ENCODE measurements at regions not wholly inside any gene's neighbourhood (a gene's known extent, or its start where the extent isn't known, plus 50 kb on each side); places are given as distances from the start of the nearest gene placed in this dataset.

GRCh38 chr2:74076074-74076470 is 71.6 kb downstream of the BOLA3 start:
- Mint-ChIP-seq H3K27ac (no peak overlapping the region), H3K9me3 (no peaks in the 10 kb centered on the region), H3K36me3 (peaks cover 39 to 62% of the 10 kb centered on the region in 2 donors), H3K27me3 (no peaks in the 10 kb centered on the region), H3K4me3 (no peak overlapping the region), H3K4me1 (peaks cover 28 to 50% of the 10 kb centered on the region in 2 donors)
- DNase-seq (no peak), ATAC-seq (replicated peaks) (no peak)

- no peak overlapping the region for H3K27ac Mint-ChIP-seq
Observed at GRCh38 chr2:74077636-74078035, 70.1 kb downstream of the BOLA3 start.

GRCh38 chr2:74078466-74078865 is 69.2 kb downstream of the BOLA3 start:
- DNase-seq (no peak), ATAC-seq (replicated peaks) (no peak)
- H3K27ac Mint-ChIP-seq: no peak overlapping the region
- no peaks in the 10 kb centered on the region for H3K27me3 Mint-ChIP-seq
- H3K9me3 Mint-ChIP-seq: no peaks in the 10 kb centered on the region
- peaks cover 38 to 63% of the 10 kb centered on the region in 2 donors for H3K4me1 Mint-ChIP-seq
- peaks cover 54 to 71% of the 10 kb centered on the region in 2 donors for H3K36me3 Mint-ChIP-seq
- no peak overlapping the region for H3K4me3 Mint-ChIP-seq

More at GRCh38 chr2:74077636-74078035, 70.1 kb downstream of the BOLA3 start:
- Mint-ChIP-seq H3K9me3 (no peaks in the 10 kb centered on the region), H3K4me3 (no peak overlapping the region), H3K27me3 (no peaks in the 10 kb centered on the region), H3K4me1 (peaks cover 38 to 63% of the 10 kb centered on the region in 2 donors), H3K36me3 (peaks cover 53 to 69% of the 10 kb centered on the region in 2 donors)
- no peak for ATAC-seq (replicated peaks)
- no peak for DNase-seq

- H3K4me3 Mint-ChIP-seq: peak overlapping the region; percentile 38 to 55
- H3K4me1 Mint-ChIP-seq: peaks cover 34 to 67% of the 10 kb centered on the region in 2 donors
- peaks cover 52 to 69% of the 10 kb centered on the region in 2 donors for H3K36me3 Mint-ChIP-seq
- H3K27ac Mint-ChIP-seq: peak overlapping the region; percentile 90
- no peaks in the 10 kb centered on the region for H3K27me3 Mint-ChIP-seq
- peak; percentile 47 for DNase-seq
- H3K9me3 Mint-ChIP-seq: no peaks in the 10 kb centered on the region
- ATAC-seq (replicated peaks): peak; percentile 90 to 91
Observed at GRCh38 chr2:74079522-74080341, 68.0 kb downstream of the BOLA3 start.

- Mint-ChIP-seq H3K36me3 (peaks cover 55 to 74% of the 10 kb centered on the region in 2 donors), H3K27me3 (no peaks in the 10 kb centered on the region)
- peak; percentile 70 to 73 for ATAC-seq (replicated peaks)
Observed at GRCh38 chr2:74080346-74080745, 67.4 kb downstream of the BOLA3 start.

GRCh38 chr2:74081030-74081762 is 66.5 kb downstream of the BOLA3 start:
- H3K9me3 Mint-ChIP-seq: no peaks in the 10 kb centered on the region
- no peak for DNase-seq
- no peak for ATAC-seq (replicated peaks)
- no peaks in the 10 kb centered on the region for H3K27me3 Mint-ChIP-seq
- no peak overlapping the region for H3K4me3 Mint-ChIP-seq
- peak overlapping the region; percentile 84 for H3K27ac Mint-ChIP-seq
- peaks cover 57 to 74% of the 10 kb centered on the region in 2 donors for H3K36me3 Mint-ChIP-seq
- peaks cover 32 to 59% of the 10 kb centered on the region in 2 donors for H3K4me1 Mint-ChIP-seq

More at GRCh38 chr2:74080346-74080745, 67.4 kb downstream of the BOLA3 start:
- DNase-seq: peak; percentile 28
- Mint-ChIP-seq H3K4me3 (peak overlapping the region; percentile 20 to 55), H3K4me1 (peaks cover 34 to 67% of the 10 kb centered on the region in 2 donors), H3K9me3 (no peaks in the 10 kb centered on the region), H3K27ac (peak overlapping the region; percentile 90)

GRCh38 chr2:74081763-74082110 is 66.0 kb downstream of the BOLA3 start:
- no peaks in the 10 kb centered on the region for H3K27me3 Mint-ChIP-seq
- DNase-seq: no peak

GRCh38 chr2:74083750-74084149 is 64.0 kb downstream of the BOLA3 start:
- Mint-ChIP-seq H3K9me3 (no peaks in the 10 kb centered on the region), H3K27ac (no peak overlapping the region), H3K4me3 (no peak overlapping the region), H3K4me1 (peaks cover 28 to 42% of the 10 kb centered on the region in 2 donors), H3K27me3 (no peaks in the 10 kb centered on the region), H3K36me3 (peaks cover 62 to 72% of the 10 kb centered on the region in 2 donors)
- DNase-seq (no peak), ATAC-seq (replicated peaks) (no peak)

More at GRCh38 chr2:74081763-74082110, 66.0 kb downstream of the BOLA3 start:
- peak overlapping the region; percentile 3 for H3K27ac Mint-ChIP-seq
- no peak overlapping the region for H3K4me3 Mint-ChIP-seq
- no peaks in the 10 kb centered on the region for H3K9me3 Mint-ChIP-seq
- peaks cover 55 to 70% of the 10 kb centered on the region in 2 donors for H3K36me3 Mint-ChIP-seq
- no peak for ATAC-seq (replicated peaks)
- H3K4me1 Mint-ChIP-seq: peaks cover 29 to 54% of the 10 kb centered on the region in 2 donors

All from stimulated activated naive B cell treated with anti-CD40 and anti-IgM and Interleukin-4, amounts not matched to agents 10 μg/mL and 1 μg/mL and 100 μg/mL, for 72 hours (primary cell).